Suppressor macrophage (primary cell): ENCODE measurements at regions not wholly inside any gene's neighbourhood (a gene's known extent, or its start where the extent isn't known, plus 50 kb on each side); places are given as distances from the start of the nearest gene placed in this dataset.

Source experiments
- DNase-seq, 4 experiments: peaks; one replicate each; pipeline ENCODE4 v3.0.0-alpha.2; 2020 to 2022

DNA sequence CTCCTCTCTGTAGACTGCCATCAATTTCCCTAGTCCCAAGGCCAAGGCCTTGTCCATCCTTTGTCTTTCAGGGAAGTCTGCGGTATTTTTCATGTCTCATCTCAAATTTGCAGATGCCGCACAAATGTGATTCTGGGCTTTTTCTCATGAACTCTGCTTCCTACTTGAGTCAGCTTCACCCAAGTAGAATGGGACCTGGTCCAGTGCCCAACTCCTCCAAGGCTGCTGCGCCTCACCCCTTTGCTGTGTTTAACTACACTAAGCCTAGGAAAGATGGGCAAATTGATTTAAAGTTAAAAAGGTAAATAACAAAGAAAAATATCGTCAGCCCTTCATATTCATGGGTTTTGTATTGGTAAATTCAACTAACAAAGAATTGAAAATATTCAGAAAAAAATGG, 1092.6 kb upstream of the AUTS2 start:
- no peak for DNase-seq

GRCh38 chr7:68507668-68508067, 1090.6 kb upstream of the AUTS2 start:
- DNase-seq = no peak

GRCh38 chr7:68509054-68509453, 1089.2 kb upstream of the AUTS2 start:
- no peak for DNase-seq

GRCh38 chr7:68509603-68510002, 1088.7 kb upstream of the AUTS2 start:
- DNase-seq = no peak

DNA sequence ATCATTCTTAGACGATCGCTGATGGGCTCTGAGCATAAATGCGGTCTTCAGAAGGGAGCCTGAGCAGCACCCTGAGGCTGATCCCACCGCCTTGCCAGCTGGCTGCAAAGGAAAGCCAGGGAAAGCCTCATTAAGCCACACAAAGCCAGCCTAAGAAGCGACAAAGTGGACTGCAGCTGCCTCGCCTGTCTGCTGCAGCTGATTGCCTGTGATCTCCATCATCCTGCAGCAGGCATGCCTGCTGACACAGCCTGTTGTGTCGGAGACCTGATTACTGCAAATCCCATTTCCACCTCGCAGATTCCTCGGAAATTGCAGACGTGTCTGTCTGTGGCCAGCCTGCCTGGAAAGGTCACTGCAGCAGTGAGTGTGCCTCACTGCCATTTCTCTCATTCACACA, 1087.0 kb upstream of the AUTS2 start:
- no peak for DNase-seq

GRCh38 chr7:68512466-68512865, 1085.8 kb upstream of the AUTS2 start:
- no peak for DNase-seq

DNA sequence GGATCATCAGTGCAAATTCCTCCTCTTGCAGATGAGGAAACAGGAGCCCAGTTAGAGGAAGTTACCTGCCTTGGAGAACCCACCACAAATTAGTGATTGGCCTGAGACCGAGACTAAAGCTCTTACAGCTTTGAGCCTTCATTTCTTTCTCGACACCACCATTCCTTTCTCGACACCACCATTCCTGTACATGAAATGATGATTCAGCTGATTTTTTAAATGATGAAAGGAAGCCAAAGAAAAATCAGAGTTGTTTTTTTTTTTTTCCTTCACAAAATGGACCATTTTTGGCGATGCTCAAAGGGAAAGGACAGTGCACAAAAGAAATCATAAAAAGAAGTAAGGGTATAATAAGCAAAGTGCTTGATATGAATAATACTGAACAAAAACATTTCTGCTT, 1080.2 kb upstream of the AUTS2 start:
- no peak for DNase-seq

GRCh38 chr7:68524126-68524525, 1074.1 kb upstream of the AUTS2 start:
- no peak for DNase-seq

DNA sequence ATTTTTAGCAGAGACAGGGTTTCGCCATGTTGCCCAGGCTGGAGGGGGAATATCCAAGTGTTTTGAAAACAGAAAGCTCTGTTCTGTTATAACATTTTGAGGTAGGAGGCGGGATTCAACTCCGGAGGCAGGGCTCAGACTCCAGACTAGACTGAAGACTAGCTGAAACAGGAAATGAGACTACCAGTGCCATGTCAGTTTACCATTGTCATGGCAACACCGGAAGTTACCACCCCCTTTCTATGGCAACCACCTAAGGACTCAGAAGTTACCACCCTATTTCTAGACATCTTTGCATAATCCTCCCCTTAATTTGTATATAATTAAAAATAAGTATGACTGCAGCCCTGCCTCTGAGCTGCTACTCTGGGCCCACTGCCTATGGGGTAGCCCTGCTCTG, 1069.1 kb upstream of the AUTS2 start:
- DNase-seq = no peak

- DNase-seq = no peak
These were observed 1063.0 kb upstream of the AUTS2 start for GRCh38 chr7:68535266-68535665.

DNA sequence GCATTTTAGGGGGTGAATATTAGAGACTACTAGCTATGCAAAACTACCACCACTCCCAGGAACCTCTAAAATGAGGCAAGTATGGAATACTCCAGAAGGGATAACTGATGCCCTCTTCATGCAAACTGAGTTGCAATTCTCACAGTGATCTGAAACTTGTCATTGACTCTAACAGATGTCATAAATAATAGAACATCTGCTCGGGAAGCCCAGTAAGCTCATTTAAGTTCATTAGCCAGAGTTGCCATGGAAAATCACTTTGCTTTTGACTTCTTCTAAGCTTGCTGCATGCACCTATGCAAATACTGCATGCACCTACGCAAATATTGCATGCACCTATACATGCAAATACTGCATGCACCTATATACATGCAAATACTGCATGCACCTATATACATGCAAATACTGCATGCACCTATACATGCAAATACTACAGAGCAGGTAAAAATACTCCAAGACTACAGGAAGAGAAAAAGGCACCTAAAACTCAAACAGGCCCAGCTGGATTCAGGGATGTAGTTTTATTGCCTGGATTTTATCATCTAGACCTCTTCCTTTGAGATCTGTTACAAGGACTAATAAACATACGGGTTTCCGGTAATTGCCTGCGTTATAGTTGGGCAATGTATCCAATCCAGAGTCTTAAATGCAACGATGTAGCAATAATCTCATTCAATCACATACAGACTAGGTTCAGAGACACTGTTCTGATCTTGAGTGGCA, 1061.1 kb upstream of the AUTS2 start:
- DNase-seq = no peak

- no peak for DNase-seq
These were observed 1060.6 kb upstream of the AUTS2 start for GRCh38 chr7:68537774-68538071.

GRCh38 chr7:68542831-68543230, 1055.4 kb upstream of the AUTS2 start:
- DNase-seq = no peak

GRCh38 chr7:68544851-68545250, 1053.4 kb upstream of the AUTS2 start:
- DNase-seq = no peak

DNA sequence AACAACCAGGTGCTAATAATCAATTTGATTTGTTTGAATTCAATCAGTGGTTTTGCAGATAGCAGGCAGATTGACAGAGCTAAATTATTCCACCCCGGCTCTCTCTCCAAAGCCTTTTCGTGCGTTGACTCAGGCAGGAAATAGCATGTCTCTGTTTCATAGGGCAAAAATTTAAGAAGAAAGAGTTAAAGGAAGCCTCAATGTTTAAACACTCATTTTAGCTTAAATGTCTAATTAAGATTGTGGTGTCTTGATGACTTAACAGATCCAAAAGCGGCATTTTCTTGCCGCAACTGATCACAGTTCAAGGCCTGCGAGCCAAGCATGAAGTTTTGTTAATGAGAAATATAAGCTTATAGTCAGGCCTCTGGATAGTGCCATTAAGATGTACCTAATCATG, 1051.1 kb upstream of the AUTS2 start:
- DNase-seq = no peak

DNA sequence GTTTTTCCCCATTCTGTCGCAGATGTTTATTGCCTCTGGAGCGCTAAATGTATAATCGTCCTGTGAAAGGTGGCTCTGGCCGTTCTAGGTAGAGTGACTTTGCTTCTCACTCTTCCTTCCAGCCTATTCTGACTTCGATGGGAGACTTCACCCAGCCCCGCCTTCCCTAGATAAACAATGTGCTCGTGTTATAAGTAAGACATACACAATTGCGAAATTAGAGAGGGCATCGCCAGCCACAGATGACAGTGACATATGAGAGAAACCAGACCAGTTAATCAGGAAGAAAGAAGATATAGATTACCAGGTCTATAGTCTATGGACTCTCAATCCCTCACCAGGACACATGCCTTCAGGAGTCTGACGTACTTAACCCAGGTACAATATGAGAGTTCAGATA, 1050.5 kb upstream of the AUTS2 start:
- DNase-seq = no peak

DNA sequence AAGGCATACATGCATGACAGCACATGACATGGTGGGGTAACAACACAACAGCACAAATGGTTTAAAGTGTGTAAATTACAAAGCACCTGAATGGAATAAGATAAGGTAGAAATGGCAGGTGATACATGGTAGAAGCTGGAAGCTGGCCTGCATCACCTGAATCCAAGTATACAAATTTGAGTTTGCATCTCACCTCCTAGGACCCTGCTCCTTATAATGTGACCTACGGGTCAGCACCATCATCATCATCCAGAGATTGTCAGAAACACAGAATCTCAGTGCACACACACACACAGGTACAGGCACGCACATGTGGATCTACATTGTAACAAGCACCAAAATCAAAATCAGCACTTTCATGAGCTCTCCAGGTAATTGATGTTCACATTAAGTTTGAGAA, 1048.2 kb upstream of the AUTS2 start:
- DNase-seq = no peak

DNA sequence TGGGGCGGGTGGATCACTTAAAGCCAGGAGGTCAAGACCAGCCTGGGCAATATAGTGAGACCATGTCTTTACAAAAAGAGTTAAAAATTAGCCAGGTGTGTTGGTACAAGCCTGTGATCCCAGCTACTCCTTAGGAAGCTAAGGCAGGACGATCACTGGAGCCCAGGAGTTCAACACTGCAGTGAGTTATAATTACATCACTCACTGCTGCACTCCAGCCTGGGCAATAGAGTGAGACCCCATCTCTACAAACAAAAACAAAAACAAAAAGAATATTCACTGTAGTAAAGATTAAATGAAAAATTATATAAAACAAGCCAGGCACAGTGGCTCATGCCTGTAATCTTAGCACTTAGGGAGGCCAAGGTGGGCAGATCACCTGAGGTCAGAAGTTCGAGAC, 1047.6 kb upstream of the AUTS2 start:
- no peak for DNase-seq

DNA sequence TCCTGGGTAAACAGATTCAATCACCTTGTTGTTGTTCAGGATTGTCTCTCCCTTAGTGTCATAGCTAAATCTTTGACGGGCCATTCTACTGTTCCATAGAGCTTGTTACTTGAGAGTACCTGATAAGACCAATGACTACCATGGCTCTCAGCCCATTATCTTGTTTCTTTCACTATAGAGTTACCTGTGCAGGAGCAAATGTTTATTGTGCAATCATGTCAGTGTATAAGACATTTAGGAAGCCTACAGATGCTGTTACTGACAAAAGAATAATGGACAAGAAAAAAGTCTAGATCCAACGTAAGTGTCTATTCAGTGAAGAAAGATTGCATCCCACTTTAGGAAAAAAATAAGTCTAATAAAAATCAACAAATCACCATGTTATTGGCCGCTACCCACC, 1041.7 kb upstream of the AUTS2 start:
- DNase-seq = no peak

- DNase-seq = no peak
These were observed 1038.8 kb upstream of the AUTS2 start for GRCh38 chr7:68559518-68559917.

DNA sequence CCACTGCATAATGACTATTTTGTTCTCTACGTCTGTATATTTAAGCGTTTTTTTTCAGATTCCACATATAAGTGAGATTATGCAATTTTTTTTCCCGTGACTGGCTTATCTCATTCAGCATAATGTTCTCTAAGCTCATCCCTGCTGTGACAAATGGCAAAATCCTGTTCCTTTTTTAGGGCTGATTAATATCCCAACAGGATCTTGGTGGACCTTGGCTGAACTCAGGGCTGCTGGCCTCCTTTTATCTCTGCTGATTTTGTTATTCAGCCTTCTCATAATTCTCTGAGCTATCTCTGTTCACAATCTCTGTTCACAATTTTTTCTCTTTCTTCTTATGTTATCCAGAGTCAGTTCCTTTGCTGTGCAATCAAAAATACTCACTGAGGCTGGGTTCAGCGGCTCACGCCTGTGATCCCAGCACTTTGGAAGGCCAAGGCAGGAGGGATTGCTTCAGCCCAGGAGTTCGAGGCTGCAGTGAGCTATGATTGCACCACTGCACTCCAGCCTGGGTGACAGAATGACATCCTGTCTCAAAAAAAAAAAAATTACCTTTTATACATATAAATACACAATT, 1035.9 kb upstream of the AUTS2 start:
- no peak for DNase-seq

DNA sequence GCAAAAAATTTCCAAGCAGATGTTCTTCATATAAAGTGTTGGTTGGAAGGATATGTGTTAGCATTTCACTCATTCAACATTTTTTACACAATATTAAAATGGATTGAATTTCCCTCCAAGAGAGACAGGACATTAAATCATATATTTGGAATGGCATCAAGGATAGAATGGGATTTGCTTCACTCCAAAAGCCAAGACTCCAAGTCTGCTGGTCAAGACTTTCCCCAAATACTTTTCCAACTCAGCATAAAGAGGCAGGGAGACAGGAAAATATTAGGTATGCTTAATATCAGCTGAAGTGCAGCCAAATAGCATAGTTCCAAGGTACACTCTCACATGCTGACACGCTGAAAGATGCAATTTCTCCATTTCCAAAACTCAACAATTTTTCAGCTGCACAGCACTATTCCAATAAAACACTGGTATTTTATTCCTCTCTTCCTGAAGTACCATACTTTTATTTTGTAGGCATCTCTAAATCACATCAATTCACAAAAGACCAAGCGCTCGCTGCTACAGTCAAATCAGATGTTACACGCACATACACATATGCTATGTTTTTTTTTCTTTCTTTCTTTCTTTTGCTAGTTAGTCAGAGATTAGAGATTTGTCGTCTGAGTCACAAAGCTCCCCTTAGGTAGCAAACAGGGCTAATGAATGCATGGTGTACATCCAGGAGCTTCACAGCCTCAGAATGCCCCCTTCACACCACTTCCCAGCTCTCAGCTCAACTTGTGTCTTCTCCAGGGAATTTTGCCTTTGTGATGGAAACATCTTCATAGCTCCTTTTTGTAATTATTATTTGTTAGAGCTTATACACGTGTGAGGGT, 1033.8 kb upstream of the AUTS2 start:
- no peak for DNase-seq

DNA sequence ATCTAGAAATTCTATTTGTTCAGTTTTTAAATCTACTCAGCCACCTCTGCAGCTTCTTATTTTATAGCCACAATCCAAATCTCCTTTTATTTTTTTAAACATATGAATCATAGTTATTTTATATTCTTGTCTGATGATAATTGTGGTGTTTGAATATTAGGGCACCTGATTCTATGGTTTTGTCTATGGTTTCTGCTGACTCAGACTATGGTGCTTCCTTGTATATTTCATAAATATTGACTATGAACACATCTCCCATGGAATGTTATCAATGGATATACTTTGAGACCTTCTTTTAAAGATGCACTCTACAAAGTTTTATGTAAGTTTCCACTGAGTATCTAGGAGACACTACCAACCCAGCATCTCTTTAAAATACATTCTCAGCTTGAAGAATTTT, 1027.0 kb upstream of the AUTS2 start:
- no peak for DNase-seq
